ENCODE measurements at regions not wholly inside any gene's neighbourhood (a gene's known extent, or its start where the extent isn't known, plus 50 kb on each side); places are given as distances from the start of the nearest gene placed in this dataset.

DNA sequence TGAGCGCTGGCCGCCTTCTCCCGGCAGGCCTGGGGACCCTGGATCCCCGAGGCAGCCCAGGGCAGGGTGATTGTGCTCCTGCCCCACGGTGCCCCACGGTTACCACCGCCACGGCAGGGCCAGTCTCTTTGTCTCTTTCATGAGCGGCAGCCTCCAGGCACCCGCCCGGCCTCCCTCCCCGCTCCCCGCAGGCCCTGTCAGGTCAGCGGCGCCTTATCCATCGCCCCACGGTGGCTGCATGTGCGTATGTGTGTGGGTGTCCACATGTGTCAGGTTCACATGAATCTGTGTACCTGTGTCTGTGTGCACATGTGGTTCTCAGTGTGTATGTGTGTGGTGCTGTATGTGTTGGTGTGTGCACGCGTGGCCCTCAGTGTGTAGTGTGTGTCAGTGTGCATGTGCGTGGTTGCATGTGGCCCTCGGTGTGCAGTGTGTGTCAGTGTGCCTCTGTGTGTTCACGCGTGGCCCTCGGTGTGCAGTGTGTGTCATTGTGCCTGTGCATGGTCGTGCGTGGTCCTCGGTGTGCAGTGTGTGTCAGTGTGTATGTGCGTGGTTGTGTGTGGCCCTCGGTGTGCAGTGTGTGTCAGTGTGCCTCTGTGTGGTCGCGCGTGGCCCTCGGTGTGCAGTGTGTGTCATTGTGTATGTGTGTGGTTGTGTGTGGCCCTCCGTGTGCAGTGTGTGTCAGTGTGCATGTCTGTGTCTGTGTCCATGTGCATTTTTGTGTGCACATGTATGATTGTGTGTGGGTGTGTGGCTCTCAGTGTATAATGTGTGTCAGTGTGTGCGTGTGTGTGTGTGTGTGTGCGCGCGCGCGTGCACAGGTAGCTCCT, 239.2 kb upstream of the GSE1 start:
- TF ChIP-seq CTCF (IDR thresholded peaks at IDR 0.05) (no peak), TCF7L2 (IDR thresholded peaks at IDR 0.05; ENCODE audit: low read depth, low read length) (no peak)
